Inflammatory macrophage treated with lipopolysaccharide for 1 hour (primary cell): ENCODE measurements at regions not wholly inside any gene's neighbourhood (a gene's known extent, or its start where the extent isn't known, plus 50 kb on each side); places are given as distances from the start of the nearest gene placed in this dataset.
A peak's percentile ranks its signal among the peaks of the same experiment; 100 is the strongest.

Experiments used
- DNase-seq, 2 donors: peaks; one replicate each; pipeline ENCODE4 v3.0.0-alpha.2; 2020 to 2022

- DNase-seq = no peak
Measured at GRCh38 chr13:29947839-29948238, 97.4 kb upstream of the UBL3 start.

GRCh38 chr13:29946093-29946492 is 95.7 kb upstream of the UBL3 start:
- no peak for DNase-seq

GRCh38 chr13:29943686-29944085 is 93.3 kb upstream of the UBL3 start:
- DNase-seq = peak; percentile 8 to 46

GRCh38 chr13:29943273-29943672 is 92.9 kb upstream of the UBL3 start:
- DNase-seq = no peak

- no peak for DNase-seq
Measured at GRCh38 chr13:29940715-29941114, 90.3 kb upstream of the UBL3 start.

GRCh38 chr13:29939158-29939557 is 88.7 kb upstream of the UBL3 start:
- DNase-seq = no peak

GRCh38 chr13:29937841-29938240 is 87.4 kb upstream of the UBL3 start:
- DNase-seq = no peak

GRCh38 chr13:29937379-29937778 is 87.0 kb upstream of the UBL3 start:
- DNase-seq = no peak

- no peak for DNase-seq
Measured at GRCh38 chr13:29936956-29937355, 86.5 kb upstream of the UBL3 start.

GRCh38 chr13:29936051-29936813 is 85.8 kb upstream of the UBL3 start:
- DNase-seq = peak; percentile 37 to 49

GRCh38 chr13:29935309-29935981 is 85.0 kb upstream of the UBL3 start:
- DNase-seq = no peak

GRCh38 chr13:29934531-29935308 is 84.3 kb upstream of the UBL3 start:
- DNase-seq = no peak

GRCh38 chr13:29933401-29933800 is 83.0 kb upstream of the UBL3 start:
- DNase-seq = no peak

GRCh38 chr13:29931696-29932095 is 81.3 kb upstream of the UBL3 start:
- DNase-seq = no peak

- no peak for DNase-seq
Measured at GRCh38 chr13:29929062-29929847, 78.8 kb upstream of the UBL3 start.

- no peak for DNase-seq
Measured at GRCh38 chr13:29926098-29926476, 75.7 kb upstream of the UBL3 start.

GRCh38 chr13:29925457-29926097 is 75.2 kb upstream of the UBL3 start:
- peak; percentile 65 to 70 for DNase-seq

GRCh38 chr13:29924482-29925350 is 74.3 kb upstream of the UBL3 start:
- DNase-seq = no peak

- peak; percentile 24 to 32 for DNase-seq
Measured at GRCh38 chr13:29923554-29924481, 73.4 kb upstream of the UBL3 start.

- no peak for DNase-seq
Measured at GRCh38 chr13:29922896-29923295, 72.5 kb upstream of the UBL3 start.
